Glutamatergic neuron (in vitro differentiated cells): ENCODE measurements at regions not wholly inside any gene's neighbourhood (a gene's known extent, or its start where the extent isn't known, plus 50 kb on each side); places are given as distances from the start of the nearest gene placed in this dataset.
"Not testable (repeated sequence)": the region's sequence is repeated elsewhere in the genome, so short reads cannot be mapped to it uniquely, and the experiment has no call there.

Experiments
- DNase-seq: peaks from one replicate; pipeline ENCODE4 v3.0.0; 2022
- H3K27ac Mint-ChIP-seq: one replicate; pipeline ENCODE4 v1.8.0; 2020; ENCODE audit warnings: mild to moderate bottlenecking, mixed read lengths, inconsistent platforms; ENCODE audit not compliant: unreplicated experiment
- H3K27me3 Mint-ChIP-seq: one replicate; pipeline ENCODE4 v1.8.0; 2020; ENCODE audit warnings: mild to moderate bottlenecking, moderate library complexity, mixed read lengths, inconsistent platforms; ENCODE audit not compliant: unreplicated experiment
- H3K36me3 Mint-ChIP-seq: one replicate; pipeline ENCODE4 v1.8.0; 2020; ENCODE audit warnings: mild to moderate bottlenecking, mixed read lengths, inconsistent platforms; ENCODE audit not compliant: unreplicated experiment
- H3K4me1 Mint-ChIP-seq: one replicate; pipeline ENCODE4 v1.8.0; 2020; ENCODE audit warnings: mild to moderate bottlenecking, low read depth, mixed read lengths, inconsistent platforms; ENCODE audit not compliant: unreplicated experiment
- H3K4me3 Mint-ChIP-seq: one replicate; pipeline ENCODE4 v1.8.0; 2020; ENCODE audit warnings: mild to moderate bottlenecking, mixed read lengths, inconsistent platforms; ENCODE audit not compliant: unreplicated experiment
- H3K9me3 Mint-ChIP-seq: one replicate; pipeline ENCODE4 v1.8.0; 2020; ENCODE audit warnings: mild to moderate bottlenecking, moderate library complexity, mixed read lengths, inconsistent platforms; ENCODE audit not compliant: unreplicated experiment
- CTCF ChIP-seq: fragments of 200-600 bp; sonication (generic); IDR thresholded peaks from one replicate; pipeline ENCODE4 v1.5.0; 2021; ENCODE audit not compliant: partially characterized antibody, unreplicated experiment

GRCh38 chr2:125408874-125409538 lies 1247.0 kb upstream of the GYPC start:
- Mint-ChIP-seq H3K27ac (no peak overlapping the region), H3K36me3 (peaks cover 4% of the 10 kb centered on the region), H3K9me3 (no peaks in the 10 kb centered on the region), H3K27me3 (no peaks in the 10 kb centered on the region), H3K4me1 (no peaks in the 10 kb centered on the region), H3K4me3 (no peak overlapping the region)
- DNase-seq = no peak
- TF ChIP-seq CTCF = no peak

- H3K27me3 Mint-ChIP-seq = no peaks in the 10 kb centered on the region
- H3K9me3 Mint-ChIP-seq = peaks cover 2% of the 10 kb centered on the region
- H3K4me3 Mint-ChIP-seq = no peak overlapping the region
- no peak overlapping the region for H3K27ac Mint-ChIP-seq
- no peak for TF ChIP-seq CTCF
- no peak for DNase-seq
- H3K4me1 Mint-ChIP-seq = no peaks in the 10 kb centered on the region
- no peaks in the 10 kb centered on the region for H3K36me3 Mint-ChIP-seq
Measured at GRCh38 chr2:125418483-125418882, 1237.5 kb upstream of the GYPC start.

- not testable (repeated sequence) for H3K9me3 Mint-ChIP-seq, H3K4me3 Mint-ChIP-seq, DNase-seq, H3K36me3 Mint-ChIP-seq, H3K27ac Mint-ChIP-seq, H3K4me1 Mint-ChIP-seq, H3K27me3 Mint-ChIP-seq
Measured at GRCh38 chr2:125422198-125422770, 1233.7 kb upstream of the GYPC start.

- Mint-ChIP-seq H3K9me3 (peaks cover 2% of the 10 kb centered on the region), H3K27me3 (no peaks in the 10 kb centered on the region), H3K27ac (no peak overlapping the region), H3K4me1 (no peaks in the 10 kb centered on the region), H3K36me3 (no peaks in the 10 kb centered on the region), H3K4me3 (no peak overlapping the region)
- no peak for TF ChIP-seq CTCF
- DNase-seq = no peak
Measured at GRCh38 chr2:125424266-125424785, 1231.6 kb upstream of the GYPC start.

GRCh38 chr2:125427721-125428315 lies 1228.1 kb upstream of the GYPC start:
- Mint-ChIP-seq H3K36me3 (no peaks in the 10 kb centered on the region), H3K9me3 (peaks cover 2% of the 10 kb centered on the region), H3K4me1 (peaks cover 8% of the 10 kb centered on the region), H3K27me3 (peaks cover 2% of the 10 kb centered on the region), H3K4me3 (no peak overlapping the region), H3K27ac (no peak overlapping the region)
- DNase-seq = no peak
- no peak for TF ChIP-seq CTCF
